SK-N-SH (cell line): ENCODE measurements at regions not wholly inside any gene's neighbourhood (a gene's known extent, or its start where the extent isn't known, plus 50 kb on each side); places are given as distances from the start of the nearest gene placed in this dataset.

ENCODE experiments used
- CTCF ChIA-PET: fragments of 300-600, 350-600 bp; formaldehyde crosslinking; extraction: SDS; loops from one replicate; lab custom pipeline; 2021; lab: Yijun Ruan, JAX
- POLR2A ChIA-PET: fragments of 350-600 bp; sonication (Branson Sonifier 250); formaldehyde crosslinking; extraction: SDS; loops from one replicate; lab custom pipeline; 2020; ENCODE audit warnings: antibody characterized with exemption, inconsistent platforms; lab: Yijun Ruan, JAX
- DNase-seq: peaks from one replicate; pipeline ENCODE4 v3.0.0; 2012
- H2AFZ ChIP-seq: fragments of 200-600 bp; sonication (generic); 2 replicates; pipeline ENCODE4 v1.8.1; 2016; ENCODE audit warnings: antibody characterized with exemption, mild to moderate bottlenecking, low read depth
- H3F3A ChIP-seq: fragments of 200-600 bp; sonication (generic); replicated peaks from 2 replicates; pipeline ENCODE3; 2016; ENCODE audit warnings: antibody characterized with exemption, mild to moderate bottlenecking; ENCODE audit not compliant: insufficient read depth
- H3K27ac ChIP-seq, 2 experiments: fragments of 200-500 bp in 1 of 2; fragments of 200-600 bp in 1 of 2; sonication (Bioruptor generic) in 1 of 2; sonication (generic), shearing (Covaris generic) in 1 of 2; 2 replicates each; pipeline versions ENCODE4 v1.5.1 to v1.6.1; 2014 to 2016; ENCODE audit warnings: low read depth in 2 of 2, inconsistent platforms in 1 of 2, low read length in 1 of 2, mild to moderate bottlenecking in 1 of 2, mixed read lengths in 1 of 2
- H3K27me3 ChIP-seq: fragments of 200-600 bp; sonication (generic), shearing (Covaris generic); 2 replicates; pipeline ENCODE4 v1.6.1; 2016; ENCODE audit warnings: mixed run types; ENCODE audit not compliant: insufficient read depth
- H3K36me3 ChIP-seq, 2 experiments: fragments of 200-500 bp in 1 of 2; fragments of 200-600 bp in 1 of 2; sonication (Bioruptor generic) in 1 of 2; sonication (generic) in 1 of 2; replicated peaks in 1 of 2; 2 replicates each; pipeline versions ENCODE3 to v1.5.1; 2014 to 2016; ENCODE audit warnings: low read length in 1 of 2, mild to moderate bottlenecking in 1 of 2; ENCODE audit not compliant: insufficient read depth in 2 of 2, control insufficient read depth in 1 of 2
- H3K4me1 ChIP-seq, 2 experiments: fragments of 200-500 bp in 1 of 2; fragments of 200-600 bp in 1 of 2; sonication (Bioruptor generic) in 1 of 2; sonication (generic), shearing (Covaris generic) in 1 of 2; 2 replicates each; pipeline versions ENCODE4 v1.5.1 to v1.6.1; 2014 to 2016; ENCODE audit warnings: low read depth in 1 of 2, low read length in 1 of 2, mixed run types in 1 of 2; ENCODE audit not compliant: insufficient read depth in 2 of 2, control insufficient read depth in 1 of 2
- H3K4me2 ChIP-seq: fragments of 200-600 bp; sonication (generic), shearing (Covaris generic); 2 replicates; pipeline ENCODE4 v1.6.1; 2017; ENCODE audit warnings: mixed run types
- H3K4me3 ChIP-seq, 2 experiments: fragments of 200-500 bp in 1 of 2; fragments of 200-600 bp in 1 of 2; sonication (Bioruptor generic) in 1 of 2; sonication (generic), shearing (Covaris generic) in 1 of 2; 2 replicates each; pipeline versions ENCODE4 v1.5.1 to v1.8.1; 2014 to 2016; ENCODE audit warnings: low read depth in 2 of 2, inconsistent platforms in 1 of 2, low read length in 1 of 2, mild to moderate bottlenecking in 1 of 2, mixed read lengths in 1 of 2, moderate library complexity in 1 of 2
- H3K79me2 ChIP-seq: fragments of 200-600 bp; sonication (generic); 2 replicates; pipeline ENCODE4 v1.8.1; 2017; ENCODE audit warnings: mild to moderate bottlenecking; ENCODE audit not compliant: insufficient read depth
- H3K9ac ChIP-seq: fragments of 200-600 bp; sonication (generic); 2 replicates; pipeline ENCODE4 v1.6.1; 2017; ENCODE audit warnings: mixed run types
- H3K9me2 ChIP-seq: fragments of 200-600 bp; sonication (generic); 2 replicates; pipeline ENCODE4 v1.6.1; 2017; ENCODE audit warnings: mixed run types
- H3K9me3 ChIP-seq: fragments of 200-600 bp; sonication (generic); 2 replicates; pipeline ENCODE4 v1.6.1; 2017; ENCODE audit warnings: mixed run types, mild to moderate bottlenecking, moderate library complexity
- H4K20me1 ChIP-seq: fragments of 200-600 bp; sonication (generic); 2 replicates; pipeline ENCODE4 v1.6.1; 2017; ENCODE audit warnings: mild to moderate bottlenecking, mixed run types; ENCODE audit not compliant: insufficient read depth
- EP300 ChIP-seq, 2 experiments: IDR thresholded peaks; 2 replicates each; pipeline versions ENCODE4 v1.4.0 to v1.6.1; 2012; ENCODE audit warnings: borderline replicate concordance in 1 of 2, low read depth in 1 of 2, low read length in 1 of 2
- FOSL2 ChIP-seq: IDR thresholded peaks from 2 replicates; pipeline ENCODE4 v1.4.0; 2012; ENCODE audit warnings: low read depth, mild to moderate bottlenecking, moderate library complexity, borderline replicate concordance
- TCF12 ChIP-seq: IDR thresholded peaks from 2 replicates; pipeline ENCODE4 v1.4.0; 2012
- small RNA-seq, 7 experiments: library from RNA; depleted of rRNA; stranded (forward); fragments of <200 nt; gene quantifications; one replicate each; pipeline ENCODE3, GENCODE V24; 2012
- TF ChIP-seq, protein P1 (sequence below): fragments of 150-350 bp; IDR thresholded peaks from 2 replicates; pipeline ENCODE4 v1.6.1; 2017; ENCODE audit warnings: antibody characterized with exemption, low read length, low read depth, borderline replicate concordance
- TF ChIP-seq, protein P2 (sequence below): fragments of 150-350 bp; IDR thresholded peaks from 2 replicates; pipeline ENCODE4 v1.6.1; 2016; ENCODE audit warnings: mild to moderate bottlenecking, low read depth, low read length

DNA sequence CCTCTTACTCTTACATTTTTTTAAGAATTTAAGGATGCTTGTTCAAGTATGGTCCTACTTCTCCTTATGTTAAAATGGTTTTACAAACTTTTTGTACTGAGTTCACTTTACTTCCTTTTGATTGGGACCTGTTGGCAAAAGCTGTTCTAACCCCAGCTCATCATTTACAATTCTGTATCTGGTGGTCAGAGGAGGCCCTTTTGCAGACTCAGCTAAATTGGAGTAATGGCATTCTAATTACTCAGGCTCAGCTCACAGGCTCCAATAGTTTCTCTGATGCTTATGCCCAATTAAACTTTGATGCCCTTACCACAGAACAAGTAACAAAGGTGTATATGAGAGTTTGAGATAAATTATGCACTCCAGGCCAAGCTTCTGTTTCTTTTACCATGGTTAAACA lies 1632.0 kb downstream of the UQCRFS1 start:
- H3K9ac ChIP-seq, result no peak overlapping the region
- H4K20me1 ChIP-seq, result no peaks in the 10 kb centered on the region
- H3K4me3 ChIP-seq, result no peak overlapping the region
- H3K36me3 ChIP-seq, result no peaks in the 10 kb centered on the region
- CTCF ChIA-PET, result no interaction called here
- DNase-seq, result no peak
- no peaks in the 10 kb centered on the region for H3K4me1 ChIP-seq
- H3F3A ChIP-seq, result no peaks in the 10 kb centered on the region
- no peaks in the 10 kb centered on the region for H3K79me2 ChIP-seq
- H3K27me3 ChIP-seq, result no peaks in the 10 kb centered on the region
- TF ChIP-seq EP300 (IDR thresholded peaks at IDR 0.05; ENCODE audit: borderline replicate concordance in 1 of 2, low read depth in 1 of 2, low read length in 1 of 2) (no peak), TCF12 (no peak), FOSL2 (no peak)
- TF ChIP-seq, protein P1, sequence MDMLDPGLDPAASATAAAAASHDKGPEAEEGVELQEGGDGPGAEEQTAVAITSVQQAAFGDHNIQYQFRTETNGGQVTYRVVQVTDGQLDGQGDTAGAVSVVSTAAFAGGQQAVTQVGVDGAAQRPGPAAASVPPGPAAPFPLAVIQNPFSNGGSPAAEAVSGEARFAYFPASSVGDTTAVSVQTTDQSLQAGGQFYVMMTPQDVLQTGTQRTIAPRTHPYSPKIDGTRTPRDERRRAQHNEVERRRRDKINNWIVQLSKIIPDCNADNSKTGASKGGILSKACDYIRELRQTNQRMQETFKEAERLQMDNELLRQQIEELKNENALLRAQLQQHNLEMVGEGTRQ, result no peak
- TF ChIP-seq, protein P2, sequence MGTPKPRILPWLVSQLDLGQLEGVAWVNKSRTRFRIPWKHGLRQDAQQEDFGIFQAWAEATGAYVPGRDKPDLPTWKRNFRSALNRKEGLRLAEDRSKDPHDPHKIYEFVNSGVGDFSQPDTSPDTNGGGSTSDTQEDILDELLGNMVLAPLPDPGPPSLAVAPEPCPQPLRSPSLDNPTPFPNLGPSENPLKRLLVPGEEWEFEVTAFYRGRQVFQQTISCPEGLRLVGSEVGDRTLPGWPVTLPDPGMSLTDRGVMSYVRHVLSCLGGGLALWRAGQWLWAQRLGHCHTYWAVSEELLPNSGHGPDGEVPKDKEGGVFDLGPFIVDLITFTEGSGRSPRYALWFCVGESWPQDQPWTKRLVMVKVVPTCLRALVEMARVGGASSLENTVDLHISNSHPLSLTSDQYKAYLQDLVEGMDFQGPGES, result no peak
- TF ChIP-seq, all 33 proteins: peak for 0
- H3K9me2 ChIP-seq, result no peaks in the 10 kb centered on the region; the same call in 1 of the 2 replicates
- POLR2A ChIA-PET, result no interaction called here
- H2AFZ ChIP-seq, result no peak overlapping the region
- H3K4me2 ChIP-seq, result no peak overlapping the region
- H3K9me3 ChIP-seq, result no peaks in the 10 kb centered on the region
- no peak overlapping the region for H3K27ac ChIP-seq

Small RNA genes in the stretch of these regions (small RNA-seq; reads per million reads assigned to genes)
- gene AC006504.6 (0 reads per million in 7 experiments), gene RNA5SP470 (0 reads per million in 7 experiments)
